Lower leg skin (tissue), 4 donors: ENCODE measurements at regions not wholly inside any gene's neighbourhood (a gene's known extent, or its start where the extent isn't known, plus 50 kb on each side); places are given as distances from the start of the nearest gene placed in this dataset.

ENCODE experiments used
- DNase-seq, 2 donors: peaks; one replicate each; pipeline ENCODE4 v3.0.0-alpha.2; 2019; ENCODE audit warnings: low spot score in 2 of 2
- H3K4me3 ChIP-seq: fragments of 200-600 bp; sonication (generic); 2 replicates; pipeline ENCODE4 v1.5.1; 2017; ENCODE audit warnings: mild to moderate bottlenecking, low read depth; ENCODE audit not compliant: poor library complexity, severe bottlenecking
- POLR2A ChIP-seq, 2 donors: fragments of 450-650 bp; IDR thresholded peaks; one replicate each; pipeline ENCODE4 v1.6.1; 2016 to 2017; ENCODE audit warnings: antibody characterized with exemption in 2 of 2, mild to moderate bottlenecking in 1 of 2, moderate library complexity in 1 of 2
- WGBS, 2 donors: methylation state at CpG; one replicate each; pipeline ENCODE4 v1.1.5; 2018; 5-methylcytosine and 5-hydroxymethylcytosine counted together
- intact Hi-C: fragments of 100-400 bp; cut with DNase I; formaldehyde crosslinking; loops from one replicate; pipeline ENCODE4 v1.15.0; 2023; ENCODE audit warnings: low total_unique reads
- TF ChIP-seq, protein P1 (sequence below), 3 donors: fragments of 450-650 bp; IDR thresholded peaks; one replicate each; pipeline ENCODE4 v1.5.1; 2016; ENCODE audit warnings: antibody characterized with exemption in 3 of 3, mild to moderate bottlenecking in 3 of 3, moderate library complexity in 2 of 3

DNA sequence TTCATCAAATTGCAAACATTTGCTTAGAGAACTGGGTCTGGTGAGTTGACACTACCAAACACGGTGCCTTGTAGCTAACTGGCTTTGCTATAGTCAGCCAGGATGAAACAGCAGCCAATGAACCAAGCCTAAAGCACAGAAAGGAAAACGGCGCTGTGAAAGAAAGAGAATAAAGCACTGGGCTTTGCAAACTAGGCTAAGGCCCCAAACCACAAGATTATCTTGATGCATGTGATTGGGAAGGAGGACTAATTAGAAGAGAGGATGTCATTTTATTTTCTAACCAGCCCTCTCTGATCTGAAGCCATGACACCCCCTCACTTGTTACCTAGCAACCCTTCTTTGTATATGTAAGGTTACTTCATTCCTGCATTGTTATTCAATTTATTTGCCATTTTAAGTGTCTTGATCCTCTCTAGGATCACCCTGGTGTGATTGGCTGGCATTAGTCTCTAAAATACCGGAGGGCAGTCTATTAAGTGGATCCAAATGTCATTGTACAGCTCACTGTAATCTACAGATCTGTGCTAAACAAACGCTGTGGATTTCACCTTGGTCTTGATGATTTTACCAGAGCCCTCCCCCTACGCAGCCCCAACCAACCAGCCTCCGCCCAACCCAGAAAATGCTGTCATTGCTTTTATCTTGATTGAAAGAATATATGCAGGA, 395.4 kb upstream of the ACVR2A start:
- WGBS, 2 donors: 38 to 57% methylated on average over 7 of the region's 7 CpGs
- no peak for TF ChIP-seq POLR2A (IDR thresholded peaks at IDR 0.05)
- TF ChIP-seq, protein P1, sequence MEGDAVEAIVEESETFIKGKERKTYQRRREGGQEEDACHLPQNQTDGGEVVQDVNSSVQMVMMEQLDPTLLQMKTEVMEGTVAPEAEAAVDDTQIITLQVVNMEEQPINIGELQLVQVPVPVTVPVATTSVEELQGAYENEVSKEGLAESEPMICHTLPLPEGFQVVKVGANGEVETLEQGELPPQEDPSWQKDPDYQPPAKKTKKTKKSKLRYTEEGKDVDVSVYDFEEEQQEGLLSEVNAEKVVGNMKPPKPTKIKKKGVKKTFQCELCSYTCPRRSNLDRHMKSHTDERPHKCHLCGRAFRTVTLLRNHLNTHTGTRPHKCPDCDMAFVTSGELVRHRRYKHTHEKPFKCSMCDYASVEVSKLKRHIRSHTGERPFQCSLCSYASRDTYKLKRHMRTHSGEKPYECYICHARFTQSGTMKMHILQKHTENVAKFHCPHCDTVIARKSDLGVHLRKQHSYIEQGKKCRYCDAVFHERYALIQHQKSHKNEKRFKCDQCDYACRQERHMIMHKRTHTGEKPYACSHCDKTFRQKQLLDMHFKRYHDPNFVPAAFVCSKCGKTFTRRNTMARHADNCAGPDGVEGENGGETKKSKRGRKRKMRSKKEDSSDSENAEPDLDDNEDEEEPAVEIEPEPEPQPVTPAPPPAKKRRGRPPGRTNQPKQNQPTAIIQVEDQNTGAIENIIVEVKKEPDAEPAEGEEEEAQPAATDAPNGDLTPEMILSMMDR (IDR thresholded peaks at IDR 0.05): no peak
- no peak for DNase-seq
- H3K4me3 ChIP-seq: no peak overlapping the region
- intact Hi-C loops: loop anchor here (5.0 kb wide), 1 partner anchor 992 kb away; no protein-coding TSS in a partner anchor

DNA sequence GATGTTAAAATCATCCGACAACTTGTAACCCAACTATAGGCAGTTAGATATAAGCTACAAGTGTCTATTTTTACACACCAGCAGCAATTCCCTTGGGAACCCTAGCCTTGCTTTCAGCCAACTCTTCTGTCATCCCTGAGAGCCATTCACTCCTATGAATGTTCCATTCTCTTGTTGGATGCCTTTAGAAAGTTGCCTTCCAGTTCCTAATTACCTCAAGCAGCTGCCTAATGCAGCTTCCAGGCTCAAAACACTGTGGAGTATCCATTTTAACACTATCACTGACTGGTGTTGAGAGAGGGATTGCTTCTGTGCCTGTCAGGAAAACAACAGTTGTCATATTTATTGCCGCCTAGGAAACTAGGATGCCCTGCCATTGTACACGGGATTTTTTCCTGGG, 402.0 kb upstream of the ACVR2A start:
- intact Hi-C loops: no loop called here
- no peak for TF ChIP-seq POLR2A (IDR thresholded peaks at IDR 0.05)
- TF ChIP-seq, protein P1 (IDR thresholded peaks at IDR 0.05): no peak
- no peak overlapping the region for H3K4me3 ChIP-seq
- no peak for DNase-seq
- WGBS, 2 donors: 71 to 76% methylated on average over 3 of the region's 3 CpGs

DNA sequence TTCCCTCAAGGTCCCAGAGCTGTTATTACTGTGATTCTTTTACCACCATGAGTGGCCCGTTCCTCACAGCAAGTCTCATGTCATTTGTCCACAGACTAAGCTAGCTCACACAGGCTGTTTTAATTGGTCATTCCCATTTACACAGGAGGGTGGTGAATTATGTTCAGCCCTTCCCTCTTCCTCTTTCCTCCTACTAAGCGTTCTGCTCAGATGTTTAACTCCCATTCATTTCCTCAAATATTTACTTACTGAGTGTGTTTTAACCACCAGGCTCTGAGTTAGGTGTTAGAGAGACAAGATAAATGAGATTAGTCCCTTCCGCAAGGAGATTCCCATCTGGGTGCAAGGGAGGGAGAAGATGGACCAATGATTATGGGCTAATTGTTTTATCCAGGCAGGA, 403.6 kb upstream of the ACVR2A start:
- WGBS, 2 donors: 84 to 86% methylated on average over 3 of the region's 3 CpGs
- DNase-seq: no peak
- no peak for TF ChIP-seq POLR2A (IDR thresholded peaks at IDR 0.05)
- TF ChIP-seq, protein P1 (IDR thresholded peaks at IDR 0.05): no peak
- intact Hi-C loops: no loop called here
- no peak overlapping the region for H3K4me3 ChIP-seq

DNA sequence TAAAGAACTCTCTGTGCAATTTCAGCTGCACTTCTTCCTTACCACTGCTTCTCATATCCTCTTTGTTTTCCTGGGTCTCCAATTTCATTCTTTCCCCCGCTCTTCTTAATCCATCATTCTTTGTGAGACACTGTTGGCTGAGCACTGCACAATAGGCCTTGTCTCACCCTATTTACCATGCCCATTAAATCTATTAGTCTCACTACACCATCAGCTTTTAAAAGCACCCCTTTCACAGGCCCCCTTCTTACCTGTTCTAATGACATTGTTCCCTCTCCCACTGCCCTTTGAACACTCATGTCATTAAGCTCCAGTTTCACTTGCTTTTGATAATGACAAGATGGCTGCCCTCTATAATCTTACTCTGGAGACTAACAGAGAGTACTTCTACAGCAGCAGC, 404.1 kb upstream of the ACVR2A start:
- TF ChIP-seq, protein P1 (IDR thresholded peaks at IDR 0.05): no peak
- TF ChIP-seq POLR2A (IDR thresholded peaks at IDR 0.05): no peak
- intact Hi-C loops: no loop called here
- DNase-seq: no peak
- no peak overlapping the region for H3K4me3 ChIP-seq
- 97 to 100% methylated on average over 1 of the region's 1 CpG for WGBS, 2 donors

DNA sequence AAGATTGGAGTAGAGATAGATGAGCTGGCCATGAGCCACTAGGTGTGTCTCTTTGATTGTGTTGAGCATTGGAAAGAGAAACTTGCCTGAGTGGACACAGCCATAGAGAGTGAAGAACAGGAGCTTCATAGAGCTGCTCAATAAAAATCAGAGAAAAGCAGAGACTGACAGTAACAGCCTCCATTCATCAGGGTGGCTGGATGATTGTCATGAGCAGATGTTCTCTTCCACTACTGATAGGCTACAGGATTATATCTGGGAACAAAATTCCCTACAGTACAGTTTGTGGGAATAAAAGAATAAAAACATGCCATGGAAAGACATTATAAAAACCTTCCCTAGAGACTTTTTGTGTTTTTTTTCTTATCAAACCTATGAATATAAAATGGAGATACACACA, 404.8 kb upstream of the ACVR2A start:
- no peak overlapping the region for H3K4me3 ChIP-seq
- DNase-seq: no peak
- intact Hi-C loops: no loop called here
- TF ChIP-seq, protein P1 (IDR thresholded peaks at IDR 0.05): no peak
- TF ChIP-seq POLR2A (IDR thresholded peaks at IDR 0.05): no peak

DNA sequence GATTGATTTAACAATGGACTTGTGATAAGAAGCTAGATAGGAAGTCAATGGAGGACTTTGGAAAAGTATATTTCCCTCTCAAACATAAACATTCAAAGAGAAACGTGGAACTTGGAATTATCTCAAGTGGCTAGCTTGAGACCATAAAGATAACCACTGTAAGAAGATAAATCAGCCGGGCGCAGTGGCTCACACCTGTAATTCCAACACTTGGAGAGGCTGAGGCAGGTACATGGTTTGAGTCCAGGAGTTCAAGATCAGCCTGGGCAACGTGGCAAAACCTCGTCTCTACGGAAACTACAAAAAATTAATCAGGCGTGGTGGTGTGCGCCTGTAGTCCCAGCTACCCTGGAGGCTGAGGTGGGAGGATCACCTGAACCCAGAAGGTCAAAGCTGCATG, 405.9 kb upstream of the ACVR2A start:
- intact Hi-C loops: no loop called here
- TF ChIP-seq POLR2A (IDR thresholded peaks at IDR 0.05): no peak
- TF ChIP-seq, protein P1 (IDR thresholded peaks at IDR 0.05): no peak
- no peak overlapping the region for H3K4me3 ChIP-seq
- no peak for DNase-seq
- 91 to 94% methylated on average over 8 of the region's 8 CpGs for whole genome bisulfite sequencing, 2 donors
